ENCODE measurements at regions not wholly inside any gene's neighbourhood (a gene's known extent, or its start where the extent isn't known, plus 50 kb on each side); places are given as distances from the start of the nearest gene placed in this dataset.
"Not testable (repeated sequence)": the region's sequence is repeated elsewhere in the genome, so short reads cannot be mapped to it uniquely, and the experiment has no call there.

DNA sequence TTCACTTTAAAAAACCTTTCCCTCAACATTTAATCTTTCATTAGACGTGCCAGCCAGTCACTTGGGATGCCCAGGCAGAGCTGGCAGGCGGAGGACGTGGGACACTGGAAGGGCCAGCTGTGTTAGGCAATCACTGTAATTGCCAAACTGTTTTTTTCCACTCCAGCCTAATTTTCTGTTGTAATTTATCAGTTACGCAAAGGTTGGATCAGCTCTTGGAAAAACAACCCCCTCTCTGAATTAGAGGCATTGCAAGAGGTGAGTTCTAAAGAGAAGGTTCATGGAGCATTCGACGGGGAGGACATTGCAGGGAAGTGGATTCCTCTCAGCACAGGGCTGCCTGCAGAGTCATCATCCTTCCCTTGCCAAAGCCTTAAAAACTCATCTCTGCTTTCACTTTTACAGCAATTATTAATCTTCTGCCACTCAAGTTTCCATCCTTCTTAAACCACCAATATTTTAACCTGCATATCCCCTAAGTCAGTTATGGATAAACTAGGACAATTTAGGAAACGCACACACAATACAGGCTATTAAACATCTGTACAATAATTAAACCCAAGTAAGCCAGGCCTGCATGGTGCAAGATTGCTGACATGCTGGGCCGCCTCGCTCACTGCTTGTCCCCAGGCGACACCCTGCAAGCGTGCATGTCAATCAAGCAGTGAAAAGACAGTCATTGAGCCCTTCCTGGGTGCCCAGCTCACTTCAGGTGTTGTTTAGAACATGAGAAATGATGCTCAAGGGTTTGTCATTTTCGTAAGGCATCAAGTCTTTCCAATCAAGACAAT lies 272.3 kb upstream of the RNF32 start:
- intact Hi-C loops (cut with DNase I), result no loop called here
- DNase-seq (no peak), ATAC-seq (ENCODE audit: poor library complexity) (no peak)

- DNase-seq (no peak), ATAC-seq (ENCODE audit: poor library complexity) (no peak)
- intact Hi-C loops (cut with DNase I), result no loop called here
Measured at GRCh38 chr7:156363751-156364150, 276.8 kb upstream of the RNF32 start.

- intact Hi-C loops (cut with DNase I), result no loop called here
- DNase-seq, result no peak
- ATAC-seq (ENCODE audit: poor library complexity), result no peak
Measured at GRCh38 chr7:156360835-156361234, 279.7 kb upstream of the RNF32 start.

DNA sequence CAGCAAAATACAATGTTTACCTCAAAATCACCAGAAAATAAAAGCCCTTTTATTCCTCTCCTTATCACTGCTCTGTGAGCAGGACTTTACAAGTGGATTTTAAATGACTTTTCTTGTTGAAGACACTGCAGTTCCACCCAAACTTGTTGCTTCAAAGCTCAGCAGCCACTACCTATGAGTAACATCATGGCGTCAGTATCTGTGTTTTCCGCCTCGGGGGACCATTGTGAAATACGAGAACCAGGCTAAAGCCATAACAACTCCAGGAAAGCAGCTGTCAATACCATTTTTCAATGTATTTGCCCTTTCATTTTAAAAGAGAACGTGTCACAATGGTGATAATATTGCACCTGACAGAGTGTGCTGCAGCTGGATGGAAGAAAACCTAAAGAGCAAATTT lies 284.0 kb upstream of the RNF32 start:
- DNase-seq (no peak), ATAC-seq (ENCODE audit: poor library complexity) (no peak)
- intact Hi-C loops (cut with DNase I), result no loop called here

GRCh38 chr7:156353352-156353751 lies 287.2 kb upstream of the RNF32 start:
- DNase-seq (no peak), ATAC-seq (ENCODE audit: poor library complexity) (no peak)
- intact Hi-C loops (cut with DNase I), result no loop called here

GRCh38 chr7:156347703-156348248 lies 292.8 kb upstream of the RNF32 start:
- ATAC-seq (ENCODE audit: poor library complexity); intact Hi-C loops (cut with DNase I): not testable (repeated sequence)

GRCh38 chr7:156347132-156347531 lies 293.4 kb upstream of the RNF32 start:
- no peak for DNase-seq
- ATAC-seq (ENCODE audit: poor library complexity), result no peak
- intact Hi-C loops (cut with DNase I), result no loop called here

More at GRCh38 chr7:156347703-156348248, 292.8 kb upstream of the RNF32 start:
- not testable (repeated sequence) for DNase-seq

DNA sequence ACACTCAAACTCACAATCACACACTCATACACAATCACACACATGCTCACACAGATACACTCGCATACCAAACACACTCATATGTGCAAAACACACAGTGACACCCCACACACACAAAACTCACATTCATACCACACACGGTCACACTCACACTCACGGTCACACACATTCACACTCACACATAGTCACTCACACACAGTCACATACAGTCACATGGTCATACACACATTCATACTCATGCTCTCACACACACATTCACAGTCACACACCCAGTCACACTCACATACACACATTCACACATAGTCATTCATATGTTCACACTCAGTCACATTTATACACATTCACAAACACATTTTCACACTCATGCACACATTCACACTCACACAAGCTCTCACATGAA lies 296.0 kb upstream of the RNF32 start:
- no peak for DNase-seq
- intact Hi-C loops (cut with DNase I), result no loop called here
- ATAC-seq (ENCODE audit: poor library complexity), result no peak

- DNase-seq, result no peak
- no peak for ATAC-seq (ENCODE audit: poor library complexity)
- intact Hi-C loops (cut with DNase I), result no loop called here
Measured at GRCh38 chr7:156334636-156335035, 305.9 kb upstream of the RNF32 start.

GRCh38 chr7:156327916-156328315 lies 312.7 kb upstream of the RNF32 start:
- intact Hi-C loops (cut with DNase I), result no loop called here
- DNase-seq (no peak), ATAC-seq (ENCODE audit: poor library complexity) (no peak)

GRCh38 chr7:156327474-156327873 lies 313.1 kb upstream of the RNF32 start:
- intact Hi-C loops (cut with DNase I), result no loop called here
- ATAC-seq (ENCODE audit: poor library complexity), result no peak

DNA sequence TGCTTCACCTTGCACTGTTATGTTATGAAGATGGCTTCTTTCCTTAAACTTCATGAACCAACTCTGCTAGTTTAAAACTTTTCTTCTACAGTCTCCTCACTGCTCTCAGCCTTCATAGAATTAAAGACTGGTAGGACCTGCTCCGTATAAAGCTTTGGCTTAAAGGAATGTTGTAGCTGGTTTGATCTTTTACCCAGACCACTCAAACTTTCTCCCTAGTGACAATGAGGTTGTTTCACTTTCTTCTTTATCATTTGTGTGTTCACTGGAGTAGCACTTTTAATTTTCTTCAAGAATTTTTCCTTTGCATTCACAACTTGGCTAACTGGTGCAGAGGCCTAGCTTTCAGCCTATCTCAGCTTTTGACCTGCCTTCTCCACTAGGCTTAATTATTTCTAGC lies 316.4 kb upstream of the RNF32 start:
- intact Hi-C loops (cut with DNase I), result no loop called here
- ATAC-seq (ENCODE audit: poor library complexity), result no peak
- DNase-seq, result no peak

More at GRCh38 chr7:156327474-156327873, 313.1 kb upstream of the RNF32 start:
- DNase-seq, result no peak

DNA sequence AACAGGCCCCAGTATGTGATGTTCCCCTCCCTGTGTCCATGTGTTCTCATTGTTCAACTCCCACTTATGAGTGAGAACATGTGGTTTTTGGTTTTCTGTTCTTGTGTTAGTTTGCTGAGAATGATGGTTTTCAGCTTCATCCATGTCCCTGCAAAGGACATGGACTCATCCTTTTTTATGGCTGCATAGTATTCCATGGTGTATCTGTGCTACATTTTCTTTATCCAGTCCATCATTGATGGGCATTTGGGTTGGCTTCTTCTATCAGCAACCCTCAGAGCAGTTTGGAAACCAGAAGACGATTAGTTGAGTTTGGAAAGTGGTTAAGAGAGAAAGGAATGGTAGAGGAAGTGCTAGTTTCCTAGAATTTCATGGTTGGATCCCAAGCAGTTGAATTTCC lies 319.1 kb upstream of the RNF32 start:
- intact Hi-C loops (cut with DNase I); DNase-seq: not testable (repeated sequence)

GRCh38 chr7:156318926-156319325 lies 321.6 kb upstream of the RNF32 start:
- no peak for DNase-seq
- ATAC-seq (ENCODE audit: poor library complexity), result no peak
- intact Hi-C loops (cut with DNase I), result no loop called here

More for the DNA sequence above, 319.1 kb upstream of the RNF32 start:
- ATAC-seq (ENCODE audit: poor library complexity), result not testable (repeated sequence)

DNA sequence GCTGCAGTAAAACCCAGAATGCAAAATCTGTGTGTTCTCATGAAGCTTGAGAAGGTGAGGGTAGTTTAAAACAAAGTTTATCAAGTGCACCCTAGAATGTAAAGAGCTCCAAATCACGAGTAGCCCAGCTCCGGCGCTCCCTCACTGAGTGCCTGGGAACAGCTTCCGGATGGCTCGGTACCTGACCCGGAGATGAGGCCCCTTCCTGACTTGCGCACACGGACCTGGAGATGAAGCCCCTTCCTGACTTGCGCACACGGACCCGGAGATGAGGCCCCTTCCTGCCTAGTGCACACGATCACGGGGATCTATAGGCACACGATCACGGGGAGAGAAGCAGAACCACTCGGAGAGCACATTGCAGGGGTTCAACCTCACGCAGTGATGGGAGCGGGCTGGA lies 322.1 kb upstream of the RNF32 start:
- no peak for ATAC-seq (ENCODE audit: poor library complexity)
- intact Hi-C loops (cut with DNase I), result no loop called here
- no peak for DNase-seq

GRCh38 chr7:156309016-156309620 lies 331.5 kb upstream of the RNF32 start:
- DNase-seq (no peak), ATAC-seq (ENCODE audit: poor library complexity) (no peak)
- intact Hi-C loops (cut with DNase I), result no loop called here

DNA sequence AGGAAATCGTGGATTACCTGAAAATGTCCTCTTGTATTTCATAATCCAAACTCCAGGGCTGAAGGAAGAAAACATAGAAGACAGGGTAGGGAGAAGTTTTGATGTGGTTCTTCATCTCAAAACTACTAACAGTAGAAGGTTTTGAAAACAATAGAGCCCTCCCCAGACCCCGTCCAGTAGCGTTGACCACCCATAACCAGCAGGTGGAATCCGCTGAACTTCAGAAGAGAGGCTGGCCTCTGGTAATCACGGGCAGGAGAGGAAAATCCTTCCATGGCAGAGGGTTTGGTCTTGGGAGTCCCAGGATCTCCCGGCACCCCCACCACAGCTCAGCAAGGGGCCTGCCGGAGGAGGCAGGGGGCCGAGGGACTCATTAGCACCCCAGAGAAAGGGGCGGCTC lies 333.4 kb upstream of the RNF32 start:
- ATAC-seq (ENCODE audit: poor library complexity) (no peak), DNase-seq (no peak)
- intact Hi-C loops (cut with DNase I), result no loop called here

- no peak for ATAC-seq (ENCODE audit: poor library complexity)
- intact Hi-C loops (cut with DNase I), result no loop called here
- no peak for DNase-seq
Measured at GRCh38 chr7:156305351-156305750, 335.2 kb upstream of the RNF32 start.

- no peak for DNase-seq
- intact Hi-C loops (cut with DNase I), result no loop called here
- ATAC-seq (ENCODE audit: poor library complexity), result no peak
Measured at GRCh38 chr7:156282816-156283215, 357.8 kb upstream of the RNF32 start.

DNA sequence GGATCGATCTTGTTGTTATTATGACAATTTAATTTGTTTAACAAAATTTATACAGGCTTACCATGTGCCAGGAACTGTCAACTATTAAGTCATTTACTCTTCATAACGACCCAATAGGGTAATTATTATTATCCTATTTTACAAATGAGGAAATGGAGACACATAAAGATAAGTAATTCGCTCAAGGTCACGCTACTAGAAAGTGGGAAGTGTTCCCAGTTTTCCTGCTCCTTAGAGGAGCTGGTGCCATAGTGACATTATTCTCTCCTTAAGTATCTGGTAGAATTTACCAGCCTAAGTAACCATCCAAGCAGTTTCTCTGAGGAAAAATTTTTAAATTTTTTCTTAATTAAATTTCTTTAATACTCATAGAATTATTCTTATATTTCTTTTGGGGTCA lies 360.9 kb upstream of the RNF32 start:
- intact Hi-C loops (cut with DNase I), result no loop called here
- DNase-seq (no peak), ATAC-seq (ENCODE audit: poor library complexity) (no peak)
